ENCODE measurements at regions not wholly inside any gene's neighbourhood (a gene's known extent, or its start where the extent isn't known, plus 50 kb on each side); places are given as distances from the start of the nearest gene placed in this dataset.

DNA sequence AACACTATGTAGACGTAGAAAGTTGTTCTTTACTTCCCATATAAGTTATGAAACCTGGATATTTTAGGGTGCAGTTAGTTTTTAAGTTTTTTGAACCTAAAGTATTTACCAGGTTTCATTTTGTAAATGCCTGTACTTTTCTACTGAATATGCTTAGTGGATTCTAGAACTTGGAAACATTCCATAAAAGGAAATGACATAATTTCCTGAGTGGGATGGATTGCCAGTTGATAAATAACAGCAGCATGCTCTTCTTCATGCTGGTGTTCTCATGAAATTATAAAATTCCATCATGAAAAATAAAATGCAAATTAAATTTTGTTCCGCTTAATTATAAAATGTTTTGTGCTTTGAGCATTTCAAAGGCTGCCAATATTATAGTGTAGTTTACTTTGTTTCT lies 362.2 kb upstream of the PCDH20 start:
- DNase-seq (no peak), FAIRE-seq (no peak), ATAC-seq (no peak)
- Histone ChIP-seq H3K4me3 (no peak overlapping the region), H3K36me3 (no peaks in the 10 kb centered on the region), H3K27me3 (no peaks in the 10 kb centered on the region), H3K4me1 (no peaks in the 10 kb centered on the region), H3K27ac (no peak overlapping the region), H3K9me3 (no peaks in the 10 kb centered on the region)
- 65 to 68% methylated on average over 2 of the region's 2 CpGs for WGBS, 2 donors
- TF ChIP-seq, protein P1, sequence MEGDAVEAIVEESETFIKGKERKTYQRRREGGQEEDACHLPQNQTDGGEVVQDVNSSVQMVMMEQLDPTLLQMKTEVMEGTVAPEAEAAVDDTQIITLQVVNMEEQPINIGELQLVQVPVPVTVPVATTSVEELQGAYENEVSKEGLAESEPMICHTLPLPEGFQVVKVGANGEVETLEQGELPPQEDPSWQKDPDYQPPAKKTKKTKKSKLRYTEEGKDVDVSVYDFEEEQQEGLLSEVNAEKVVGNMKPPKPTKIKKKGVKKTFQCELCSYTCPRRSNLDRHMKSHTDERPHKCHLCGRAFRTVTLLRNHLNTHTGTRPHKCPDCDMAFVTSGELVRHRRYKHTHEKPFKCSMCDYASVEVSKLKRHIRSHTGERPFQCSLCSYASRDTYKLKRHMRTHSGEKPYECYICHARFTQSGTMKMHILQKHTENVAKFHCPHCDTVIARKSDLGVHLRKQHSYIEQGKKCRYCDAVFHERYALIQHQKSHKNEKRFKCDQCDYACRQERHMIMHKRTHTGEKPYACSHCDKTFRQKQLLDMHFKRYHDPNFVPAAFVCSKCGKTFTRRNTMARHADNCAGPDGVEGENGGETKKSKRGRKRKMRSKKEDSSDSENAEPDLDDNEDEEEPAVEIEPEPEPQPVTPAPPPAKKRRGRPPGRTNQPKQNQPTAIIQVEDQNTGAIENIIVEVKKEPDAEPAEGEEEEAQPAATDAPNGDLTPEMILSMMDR (IDR thresholded peaks at IDR 0.05) = no peak
- intact Hi-C loops (cut with DNase I) = no loop called here

DNA sequence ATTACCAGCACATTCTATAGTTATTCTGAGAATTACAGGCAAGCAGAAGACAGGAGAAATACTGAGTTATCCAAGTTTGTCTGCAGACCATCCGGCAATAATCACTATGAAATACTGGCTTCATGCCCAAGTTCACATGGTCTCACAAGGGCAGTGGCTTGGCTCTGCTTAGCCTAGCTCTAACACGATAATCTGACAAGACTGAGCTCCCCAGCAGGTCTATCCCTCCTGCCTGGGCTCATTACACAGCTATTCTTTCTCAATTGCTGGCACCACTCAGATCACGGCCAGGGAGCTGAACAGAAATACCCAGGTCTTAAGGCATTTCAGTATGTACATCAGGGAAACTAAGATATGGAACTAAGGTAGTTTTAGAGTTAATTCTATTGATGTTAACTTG lies 361.6 kb upstream of the PCDH20 start:
- DNase-seq (no peak), FAIRE-seq (no peak), ATAC-seq (peak in 2 of 4 donors; percentile 52 to 57)
- Histone ChIP-seq H3K4me1 (no peaks in the 10 kb centered on the region), H3K4me3 (no peak overlapping the region), H3K9me3 (no peaks in the 10 kb centered on the region), H3K27ac (no peak overlapping the region), H3K36me3 (no peaks in the 10 kb centered on the region), H3K27me3 (no peaks in the 10 kb centered on the region)
- intact Hi-C loops (cut with DNase I) = no loop called here
- 17 to 27% methylated on average over 3 of the region's 3 CpGs for WGBS, 2 donors
- TF ChIP-seq, protein P1 (IDR thresholded peaks at IDR 0.05) = no peak

DNA sequence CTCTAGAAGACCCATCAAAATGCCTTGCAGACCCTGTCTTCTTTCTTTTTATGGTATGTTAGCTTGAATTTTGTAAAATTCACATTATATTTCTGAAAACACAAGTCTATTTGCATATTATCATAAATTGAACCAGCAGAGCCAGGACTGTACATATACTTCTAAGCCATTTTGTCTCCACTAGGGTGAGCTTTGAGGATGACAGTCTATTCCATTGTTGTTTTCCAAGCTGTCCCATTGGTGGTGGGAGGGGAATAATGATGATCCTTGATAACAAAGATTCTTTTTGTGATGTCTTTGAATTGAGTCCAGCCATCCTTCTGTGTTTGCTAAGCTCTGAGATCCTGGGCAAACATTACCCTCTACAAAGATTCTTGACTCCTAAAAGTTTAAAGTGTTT lies 359.3 kb upstream of the PCDH20 start:
- Histone ChIP-seq H3K4me3 (no peak overlapping the region), H3K27ac (no peak overlapping the region), H3K9me3 (no peaks in the 10 kb centered on the region), H3K36me3 (no peaks in the 10 kb centered on the region), H3K27me3 (no peaks in the 10 kb centered on the region), H3K4me1 (no peaks in the 10 kb centered on the region)
- no peak for FAIRE-seq
- TF ChIP-seq, protein P1 (IDR thresholded peaks at IDR 0.05) = no peak
- no peak for ATAC-seq
- no peak for DNase-seq
- intact Hi-C loops (cut with DNase I) = no loop called here

DNA sequence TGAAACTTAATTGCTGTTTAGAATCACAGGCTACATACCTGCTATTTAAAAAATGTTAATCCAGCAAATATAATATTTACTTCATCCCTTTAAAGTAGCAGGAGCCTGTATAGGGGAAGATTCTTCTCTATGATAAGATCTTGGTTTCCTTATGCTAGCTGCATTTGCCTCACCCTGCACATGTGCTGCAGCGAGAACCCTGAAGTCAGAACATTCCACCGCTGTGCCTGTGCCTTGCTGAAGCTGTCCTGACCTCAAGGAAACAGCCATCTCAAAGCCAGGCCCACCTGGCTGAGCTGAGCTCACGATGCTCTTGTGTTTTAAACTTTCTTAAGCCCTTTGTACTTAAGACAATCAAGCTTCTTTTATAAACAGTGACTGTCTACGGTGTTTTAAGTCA lies 355.0 kb upstream of the PCDH20 start:
- Histone ChIP-seq H3K36me3 (no peaks in the 10 kb centered on the region), H3K27ac (no peak overlapping the region), H3K4me1 (no peaks in the 10 kb centered on the region), H3K27me3 (peaks cover 0 to 3% (median 0%) of the 10 kb centered on the region in 4 donors), H3K9me3 (no peaks in the 10 kb centered on the region), H3K4me3 (no peak overlapping the region)
- WGBS, 2 donors = 49 to 64% methylated on average over 4 of the region's 4 CpGs
- intact Hi-C loops (cut with DNase I) = no loop called here
- TF ChIP-seq, protein P1 (IDR thresholded peaks at IDR 0.05) = no peak
- FAIRE-seq = no peak
- no peak for ATAC-seq
- no peak for DNase-seq

DNA sequence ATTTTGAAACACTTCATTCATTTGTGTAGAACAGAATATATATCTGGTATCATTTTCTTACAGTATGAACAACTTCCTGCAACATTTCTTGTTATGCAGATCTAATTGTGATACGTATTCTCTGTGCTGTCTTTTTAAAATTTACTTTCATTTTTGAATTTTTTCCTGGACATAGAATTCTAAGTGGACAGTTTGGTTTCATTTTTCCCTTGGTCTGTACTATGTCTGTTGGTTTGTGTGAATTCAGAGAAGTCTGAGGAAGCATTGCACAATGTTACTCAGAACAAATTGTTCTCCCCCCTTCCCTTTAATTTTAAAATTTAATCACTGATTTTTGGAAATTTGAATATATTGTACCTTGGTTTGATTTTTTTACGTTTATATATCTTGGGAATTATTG lies 352.5 kb upstream of the PCDH20 start:
- Histone ChIP-seq H3K4me3 (no peak overlapping the region), H3K36me3 (no peaks in the 10 kb centered on the region), H3K27me3 (peaks cover 0 to 3% (median 0%) of the 10 kb centered on the region in 4 donors), H3K4me1 (no peaks in the 10 kb centered on the region), H3K9me3 (no peaks in the 10 kb centered on the region), H3K27ac (no peak overlapping the region)
- intact Hi-C loops (cut with DNase I) = no loop called here
- FAIRE-seq (no peak), ATAC-seq (no peak), DNase-seq (no peak)
- TF ChIP-seq, protein P1 (IDR thresholded peaks at IDR 0.05) = no peak
- WGBS, 2 donors = 51% methylated on average over 2 of the region's 2 CpGs

Data from pancreas (tissue), 10 donors.